ENCODE measurements at regions not wholly inside any gene's neighbourhood (a gene's known extent, or its start where the extent isn't known, plus 50 kb on each side); places are given as distances from the start of the nearest gene placed in this dataset.
"Not testable (repeated sequence)": the region's sequence is repeated elsewhere in the genome, so short reads cannot be mapped to it uniquely, and the experiment has no call there.

DNA sequence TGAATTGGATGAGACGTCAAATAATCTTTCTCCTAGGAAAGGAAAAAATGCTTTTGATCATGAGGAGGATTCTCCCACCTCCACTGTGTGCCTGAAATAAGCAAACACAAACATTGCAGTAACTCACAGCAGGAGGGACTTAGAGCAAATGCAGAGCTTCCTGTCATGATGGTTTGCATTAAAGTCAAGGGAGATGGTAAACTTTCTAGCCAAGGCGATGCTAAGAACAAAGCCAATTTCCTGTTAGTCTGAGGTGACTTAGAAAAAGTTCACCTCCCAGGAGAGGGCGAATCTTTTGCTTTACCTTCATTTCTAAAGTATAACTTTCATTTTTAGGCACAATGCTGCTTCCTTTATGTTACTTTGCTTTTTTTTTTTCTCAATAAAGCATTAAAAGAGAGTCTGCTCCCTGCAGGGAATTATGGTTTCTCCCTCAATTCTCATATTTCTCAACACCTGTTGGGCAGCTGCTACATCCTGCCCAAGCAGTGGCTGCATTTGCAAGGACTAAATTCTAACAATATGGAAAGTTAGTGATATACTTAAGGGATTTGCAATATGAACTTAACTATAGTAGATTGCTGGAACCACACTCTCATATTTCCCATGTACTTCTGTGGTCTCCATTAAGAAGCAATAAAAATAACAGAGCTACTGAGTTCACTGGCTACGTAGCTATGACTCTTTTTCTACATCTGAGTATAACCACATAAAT is 175.6 kb downstream of the PCTP start:
- H3K4me3 ChIP-seq (replicated peaks in 1 of 2; ENCODE audit: low read depth in 2 of 2, low read length in 2 of 2): no peak overlapping the region
- no peak for TF ChIP-seq CTCF (IDR thresholded peaks at IDR 0.05; ENCODE audit: low read depth, low read length)
- no peak for DNase-seq (ENCODE audit: low read depth in 2 of 2)

DNA sequence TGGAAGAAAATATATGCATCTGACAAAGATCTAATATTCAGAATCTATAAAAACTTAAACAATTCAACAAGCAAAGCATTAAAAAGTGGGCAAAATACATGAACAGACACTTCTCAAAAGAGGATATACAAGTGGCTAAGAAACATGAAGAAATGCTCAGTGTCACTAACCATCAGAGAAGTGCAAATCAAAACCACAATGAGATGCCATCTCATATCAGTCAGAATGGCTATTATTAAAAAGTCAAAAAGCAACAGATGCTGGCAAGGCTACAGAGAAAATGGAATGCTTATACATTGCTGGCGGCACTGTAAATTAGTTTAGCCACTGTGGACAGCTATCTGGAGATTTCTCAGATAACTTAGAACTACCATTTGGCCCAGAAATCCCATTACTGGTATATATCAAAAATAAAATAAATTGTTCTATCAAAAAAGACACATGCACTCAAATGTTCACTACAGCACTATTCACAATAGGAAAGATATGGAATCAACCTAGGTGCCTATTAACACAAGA is 179.5 kb downstream of the PCTP start:
- DNase-seq (ENCODE audit: low read depth in 2 of 2): no peak
- TF ChIP-seq CTCF (IDR thresholded peaks at IDR 0.05; ENCODE audit: low read depth, low read length): no peak
- H3K4me3 ChIP-seq (replicated peaks in 1 of 2; ENCODE audit: low read depth in 2 of 2, low read length in 2 of 2): no peak overlapping the region

GRCh38 chr17:55931446-55931845 is 180.6 kb downstream of the PCTP start:
- DNase-seq (ENCODE audit: low read depth in 2 of 2): no peak
- no peak for TF ChIP-seq CTCF (IDR thresholded peaks at IDR 0.05; ENCODE audit: low read depth, low read length)
- H3K4me3 ChIP-seq (replicated peaks in 1 of 2; ENCODE audit: low read depth in 2 of 2, low read length in 2 of 2): no peak overlapping the region

DNA sequence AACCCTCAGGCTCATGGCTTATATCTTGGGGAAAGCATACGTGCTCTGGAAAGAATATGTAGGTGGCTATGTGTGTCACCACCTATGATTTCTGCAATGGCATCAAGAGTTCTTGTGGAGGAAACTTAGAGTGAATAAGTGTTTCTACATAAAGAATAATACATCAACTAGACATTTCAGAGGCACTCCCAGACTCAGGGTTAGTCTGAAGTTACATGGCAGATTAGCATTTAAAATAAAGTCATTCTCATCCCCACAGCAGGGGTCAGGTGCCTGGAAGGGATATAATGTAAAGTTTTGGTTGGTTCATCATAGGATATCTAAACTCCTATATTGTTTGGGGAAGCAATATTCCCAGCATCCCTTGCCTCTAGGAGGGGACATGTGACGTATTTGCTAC is 182.1 kb downstream of the PCTP start:
- no peak for TF ChIP-seq CTCF (IDR thresholded peaks at IDR 0.05; ENCODE audit: low read depth, low read length)
- no peak overlapping the region for H3K4me3 ChIP-seq (replicated peaks in 1 of 2; ENCODE audit: low read depth in 2 of 2, low read length in 2 of 2)

GRCh38 chr17:55939181-55939810 is 188.4 kb downstream of the PCTP start:
- not testable (repeated sequence) for H3K4me3 ChIP-seq (replicated peaks in 1 of 2; ENCODE audit: low read depth in 2 of 2, low read length in 2 of 2); DNase-seq (ENCODE audit: low read depth in 2 of 2)

More for the DNA sequence above, 182.1 kb downstream of the PCTP start:
- no peak for DNase-seq (ENCODE audit: low read depth in 2 of 2)

DNA sequence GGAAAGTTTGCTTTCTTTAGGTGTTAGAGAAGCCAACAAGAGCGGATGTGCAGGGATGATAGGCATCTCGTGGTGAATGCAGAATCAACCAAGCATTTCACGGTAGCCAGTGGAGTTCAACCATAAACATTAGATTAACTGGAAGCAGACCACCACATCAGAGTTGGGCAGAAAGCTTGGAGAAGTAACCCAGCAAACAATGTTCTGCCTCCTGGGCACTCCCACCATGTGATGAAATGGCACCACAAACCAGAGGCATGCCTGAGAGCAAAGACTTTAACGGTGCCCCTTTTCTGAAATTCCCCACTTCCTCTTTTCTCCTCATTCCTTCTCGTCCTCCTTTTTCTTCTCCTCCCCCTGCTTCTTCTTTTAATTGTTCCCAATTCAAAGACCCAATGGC is 193.5 kb upstream of the ANKFN1 start:
- no peak for TF ChIP-seq CTCF (IDR thresholded peaks at IDR 0.05; ENCODE audit: low read depth, low read length)
- H3K4me3 ChIP-seq (replicated peaks in 1 of 2; ENCODE audit: low read depth in 2 of 2, low read length in 2 of 2): no peak overlapping the region
- no peak for DNase-seq (ENCODE audit: low read depth in 2 of 2)

DNA sequence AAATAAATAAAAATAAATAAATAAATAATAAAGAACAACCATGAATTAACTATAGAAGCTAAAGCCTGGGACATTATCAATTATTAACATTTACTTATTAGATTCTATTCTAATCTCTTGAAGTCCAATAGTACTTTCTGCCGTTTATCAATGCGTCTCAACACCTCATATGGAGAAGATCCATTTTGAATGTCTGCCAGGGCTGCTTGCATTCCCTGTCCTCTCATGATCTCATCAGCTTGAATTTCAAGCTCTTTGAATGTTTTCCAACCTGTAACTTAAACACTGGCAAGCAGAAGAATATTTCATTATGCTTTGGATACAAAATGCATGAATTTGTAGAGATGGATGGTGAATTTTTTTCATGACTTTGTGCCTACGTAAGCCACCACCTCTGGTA is 191.9 kb upstream of the ANKFN1 start:
- DNase-seq (ENCODE audit: low read depth in 2 of 2): no peak
- TF ChIP-seq CTCF (IDR thresholded peaks at IDR 0.05; ENCODE audit: low read depth, low read length): no peak
- no peak overlapping the region for H3K4me3 ChIP-seq (replicated peaks in 1 of 2; ENCODE audit: low read depth in 2 of 2, low read length in 2 of 2)

All from cardiac fibroblast (primary cell).